Heart left ventricle (tissue), 13 donors: ENCODE measurements at regions not wholly inside any gene's neighbourhood (a gene's known extent, or its start where the extent isn't known, plus 50 kb on each side); places are given as distances from the start of the nearest gene placed in this dataset.

Source experiments
- CTCF ChIP-seq, 12 donors: fragments of 200-600 bp; sonication (generic) in 4 of 12; IDR thresholded peaks; one replicate each; pipeline versions ENCODE4 v1.5.0 to v1.8.0; 2018 to 2022; ENCODE audit warnings: antibody characterized with exemption in 12 of 12, mild to moderate bottlenecking in 5 of 12
- POLR2A ChIP-seq, 2 donors: fragments of 450-650 bp; IDR thresholded peaks; one replicate each; pipeline ENCODE4 v1.6.1; 2017; ENCODE audit warnings: antibody characterized with exemption in 2 of 2, mild to moderate bottlenecking in 2 of 2, moderate library complexity in 2 of 2
- donor health status: ischemic (EF 13 %, LVEDD 7.1; RV severe dilation, severe dysfunction).
- donor health status: DM: no; HTN: yes; CAD: no.
- donor health status: DM: no; HTN: no; CAD: no.
- donor health status: ischemic (EF 25% LVEDD 6.9; RV normal size, moderate dysfunction).
- donor health status: ischemic (EF 25% LVEDD 5.7; RV mildly dilated, moderate dysfunction).
- donor health status: ischemic (EF 35%, LVEDD 5.7; RV mildly dilated, moderate dysfunction).
- donor health status: nonischemic (EF 11% LVEDD 7.7; RV severe dilation, severe dysfunction).
- donor health status: DM: yes; HTN: yes; CAD: no.
- donor health status: PGD.
- donor health status: ischemic (EF 29% LVEDD 5.4; RV normal size, mild dysfunction).
- donor health status: nonischemic (EF 23%, LVEDD 6.1; RV moderate dilation, normal function).

- TF ChIP-seq POLR2A (IDR thresholded peaks at IDR 0.05) (no peak), CTCF (IDR thresholded peaks at IDR 0.05) (no peak)
Measured at GRCh38 chr12:87259391-87259790, 769.8 kb downstream of the C12orf50 start.
